PC-3 (cell line): ENCODE measurements at regions not wholly inside any gene's neighbourhood (a gene's known extent, or its start where the extent isn't known, plus 50 kb on each side); places are given as distances from the start of the nearest gene placed in this dataset.

Experiments
- ATAC-seq: fragments of 200-7000 bp; cut with Tn5 transposase; 2 replicates; pipeline ENCODE4 v1.9.1; 2020; ENCODE audit warnings: mild to moderate bottlenecking, moderate library complexity
- BruUV-seq: library from RNA; stranded (reverse); fragments of 400-500 nt; replicated peaks from 2 replicates; lab custom pipeline; 2021; lab: Mats Ljungman, UMichigan
- CTCF ChIA-PET: fragments of 300-600 bp; sonication (Branson Sonifier 250); formaldehyde crosslinking; loops from one replicate; lab custom pipeline; 2022; ENCODE audit warnings: antibody characterized with exemption; lab: Charles Lee
- POLR2A ChIA-PET: fragments of 300-600 bp; sonication (Branson Sonifier 250); formaldehyde crosslinking; loops from one replicate; lab custom pipeline; 2022; ENCODE audit warnings: antibody characterized with exemption; ENCODE audit not compliant: unreplicated experiment; lab: Charles Lee
- DNase-seq: peaks from one replicate; pipeline ENCODE4 v3.0.0-alpha.2; 2015
- H2AFZ ChIP-seq: fragments of 300-600 bp; sonication (generic); 2 replicates; pipeline ENCODE4 v1.6.0; 2016; ENCODE audit warnings: antibody characterized with exemption, low read length
- H3F3A ChIP-seq: fragments of 300-600 bp; sonication (generic); one replicate; pipeline ENCODE4 v1.6.0; 2017; ENCODE audit warnings: antibody characterized with exemption, low read length, control low read depth, mild to moderate bottlenecking; ENCODE audit not compliant: unreplicated experiment
- H3K27ac ChIP-seq: fragments of 300-600 bp; sonication (generic); 2 replicates; pipeline ENCODE4 v1.5.1; 2016; ENCODE audit warnings: mild to moderate bottlenecking, low read length
- H3K27me3 ChIP-seq: fragments of 300-600 bp; sonication (generic); 2 replicates; pipeline ENCODE4 v1.6.1; 2016; ENCODE audit warnings: low read length, mixed read lengths
- H3K36me3 ChIP-seq: fragments of 300-600 bp; sonication (generic); 2 replicates; pipeline ENCODE4 v1.6.1; 2016; ENCODE audit warnings: low read depth, mixed run types, low read length, mixed read lengths
- H3K4me1 ChIP-seq: fragments of 300-600 bp; sonication (generic); 2 replicates; pipeline ENCODE4 v1.5.1; 2016; ENCODE audit warnings: low read length; ENCODE audit not compliant: insufficient read depth
- H3K4me2 ChIP-seq: fragments of 300-600 bp; sonication (generic); 2 replicates; pipeline ENCODE4 v1.6.0; 2016; ENCODE audit warnings: low read length
- H3K4me3 ChIP-seq: fragments of 300-600 bp; sonication (generic); 2 replicates; pipeline ENCODE4 v1.5.1; 2016; ENCODE audit warnings: mild to moderate bottlenecking, low read length, mixed read lengths
- H3K79me2 ChIP-seq: fragments of 300-600 bp; sonication (generic); 2 replicates; pipeline ENCODE4 v1.6.1; 2017; ENCODE audit warnings: low read length, mixed read lengths
- H3K9ac ChIP-seq: fragments of 300-600 bp; sonication (generic); 2 replicates; pipeline ENCODE4 v1.6.0; 2016; ENCODE audit warnings: mild to moderate bottlenecking, low read length
- H3K9me2 ChIP-seq: fragments of 300-600 bp; sonication (generic); replicated peaks from 2 replicates; pipeline ENCODE4 v1.6.1; 2016; ENCODE audit warnings: mixed run types, low read length, mixed read lengths
- H3K9me3 ChIP-seq: fragments of 300-600 bp; sonication (generic); 2 replicates; pipeline ENCODE4 v1.6.1; 2016; ENCODE audit warnings: low read length, mixed read lengths
- H4K20me1 ChIP-seq: fragments of 300-600 bp; sonication (generic); 2 replicates; pipeline ENCODE4 v1.6.1; 2016; ENCODE audit warnings: low read length, mixed read lengths
- EZH2 ChIP-seq: fragments of 300-600 bp; sonication (generic); IDR thresholded peaks from one replicate; pipeline ENCODE4 v1.6.1; 2017; ENCODE audit warnings: antibody characterized with exemption, mild to moderate bottlenecking, low read length; ENCODE audit not compliant: unreplicated experiment
- EZH2phosphoT487 ChIP-seq: fragments of 300-600 bp; sonication (generic); IDR thresholded peaks from 2 replicates; pipeline ENCODE4 v1.6.1; 2018; ENCODE audit warnings: mild to moderate bottlenecking, antibody characterized with exemption, low read length, borderline replicate concordance
- intact Hi-C: fragments of 100-400 bp; cut with micrococcal nuclease; formaldehyde crosslinking; loops from 2 replicates; pipeline ENCODE4 v1.9.0; 2023
- TF ChIP-seq, protein P1 (sequence below): fragments of 300-600 bp; sonication (generic); conservative IDR thresholded peaks from 2 replicates; pipeline ENCODE4 v1.5.1; 2017; ENCODE audit warnings: antibody characterized with exemption, low read depth, mild to moderate bottlenecking, low read length

DNA sequence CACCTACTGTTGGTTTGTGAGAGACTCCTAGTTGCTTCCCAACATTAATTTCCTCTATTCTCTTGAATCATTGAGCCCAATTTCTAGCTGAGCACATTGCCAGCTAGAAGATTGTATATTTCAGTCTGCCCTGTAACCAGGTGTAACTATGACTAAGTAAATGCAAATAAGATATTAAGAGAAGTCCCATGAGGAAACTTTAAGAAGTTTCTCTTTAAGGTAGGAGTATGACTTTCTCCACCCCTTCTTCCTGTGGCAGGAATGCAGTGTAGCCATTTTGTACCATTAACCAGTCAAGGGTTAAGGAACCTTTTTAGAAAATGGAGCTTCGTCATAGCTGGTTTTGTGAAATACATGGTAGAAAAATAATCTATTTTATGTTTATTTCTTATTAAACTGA lies 534.2 kb upstream of the RGS18 start:
- no peak for DNase-seq
- POLR2A ChIA-PET, result no interaction called here
- BruUV-seq, result no TSS peak
- no peaks in the 10 kb centered on the region for H3K9me3 ChIP-seq
- no peaks in the 10 kb centered on the region for H3F3A ChIP-seq
- H3K9me2 ChIP-seq, result no peaks in the 10 kb centered on the region
- H3K27ac ChIP-seq, result no peak overlapping the region
- CTCF ChIA-PET, result no interaction called here
- no peak for ATAC-seq
- H4K20me1 ChIP-seq, result no peaks in the 10 kb centered on the region
- no peaks in the 10 kb centered on the region for H3K27me3 ChIP-seq
- no peaks in the 10 kb centered on the region for H3K79me2 ChIP-seq
- no peaks in the 10 kb centered on the region for H3K4me1 ChIP-seq
- intact Hi-C loops, result no loop called here
- no peak overlapping the region for H3K9ac ChIP-seq
- TF ChIP-seq EZH2, result no peak
- TF ChIP-seq, protein P1, sequence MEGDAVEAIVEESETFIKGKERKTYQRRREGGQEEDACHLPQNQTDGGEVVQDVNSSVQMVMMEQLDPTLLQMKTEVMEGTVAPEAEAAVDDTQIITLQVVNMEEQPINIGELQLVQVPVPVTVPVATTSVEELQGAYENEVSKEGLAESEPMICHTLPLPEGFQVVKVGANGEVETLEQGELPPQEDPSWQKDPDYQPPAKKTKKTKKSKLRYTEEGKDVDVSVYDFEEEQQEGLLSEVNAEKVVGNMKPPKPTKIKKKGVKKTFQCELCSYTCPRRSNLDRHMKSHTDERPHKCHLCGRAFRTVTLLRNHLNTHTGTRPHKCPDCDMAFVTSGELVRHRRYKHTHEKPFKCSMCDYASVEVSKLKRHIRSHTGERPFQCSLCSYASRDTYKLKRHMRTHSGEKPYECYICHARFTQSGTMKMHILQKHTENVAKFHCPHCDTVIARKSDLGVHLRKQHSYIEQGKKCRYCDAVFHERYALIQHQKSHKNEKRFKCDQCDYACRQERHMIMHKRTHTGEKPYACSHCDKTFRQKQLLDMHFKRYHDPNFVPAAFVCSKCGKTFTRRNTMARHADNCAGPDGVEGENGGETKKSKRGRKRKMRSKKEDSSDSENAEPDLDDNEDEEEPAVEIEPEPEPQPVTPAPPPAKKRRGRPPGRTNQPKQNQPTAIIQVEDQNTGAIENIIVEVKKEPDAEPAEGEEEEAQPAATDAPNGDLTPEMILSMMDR, result no peak
- TF ChIP-seq EZH2phosphoT487, result no peak
- H3K4me3 ChIP-seq, result no peak overlapping the region
- H2AFZ ChIP-seq, result no peak overlapping the region
- H3K36me3 ChIP-seq, result no peaks in the 10 kb centered on the region
- H3K4me2 ChIP-seq, result no peak overlapping the region

DNA sequence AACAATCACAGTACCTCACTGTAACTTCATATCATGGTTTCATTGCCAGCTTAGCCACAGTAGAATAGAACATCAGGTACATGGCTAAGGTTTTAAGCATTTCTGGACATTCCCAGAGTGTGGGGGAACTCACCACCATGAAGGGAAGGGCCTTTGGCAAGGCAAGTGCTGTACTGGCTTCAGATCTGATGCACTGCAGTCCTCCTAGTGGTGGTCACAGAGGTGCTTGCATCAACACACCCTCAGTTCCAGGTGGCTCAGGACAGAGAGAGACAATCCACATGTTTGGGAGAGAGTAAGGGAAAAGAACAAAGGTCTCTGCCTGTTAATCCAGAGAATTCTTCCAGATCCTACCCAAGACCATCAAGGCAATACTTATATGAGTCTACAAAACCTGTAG lies 528.4 kb upstream of the RGS18 start:
- H2AFZ ChIP-seq, result no peak overlapping the region
- H3K4me1 ChIP-seq, result peaks cover 9% of the 10 kb centered on the region
- no peak overlapping the region for H3K4me3 ChIP-seq
- H3K36me3 ChIP-seq, result no peaks in the 10 kb centered on the region
- H3K9me2 ChIP-seq, result no peaks in the 10 kb centered on the region
- H3K79me2 ChIP-seq, result no peaks in the 10 kb centered on the region
- DNase-seq (no peak), ATAC-seq (no peak)
- H3F3A ChIP-seq, result no peaks in the 10 kb centered on the region
- BruUV-seq, result no TSS peak
- CTCF ChIA-PET, result no interaction called here
- no peak overlapping the region for H3K9ac ChIP-seq
- POLR2A ChIA-PET, result no interaction called here
- no peaks in the 10 kb centered on the region for H3K27me3 ChIP-seq
- H3K9me3 ChIP-seq, result no peaks in the 10 kb centered on the region
- no peak overlapping the region for H3K4me2 ChIP-seq
- H4K20me1 ChIP-seq, result no peaks in the 10 kb centered on the region
- intact Hi-C loops, result no loop called here
- no peak overlapping the region for H3K27ac ChIP-seq
- TF ChIP-seq EZH2phosphoT487, result no peak
- no peak for TF ChIP-seq EZH2
- TF ChIP-seq, protein P1, result no peak

DNA sequence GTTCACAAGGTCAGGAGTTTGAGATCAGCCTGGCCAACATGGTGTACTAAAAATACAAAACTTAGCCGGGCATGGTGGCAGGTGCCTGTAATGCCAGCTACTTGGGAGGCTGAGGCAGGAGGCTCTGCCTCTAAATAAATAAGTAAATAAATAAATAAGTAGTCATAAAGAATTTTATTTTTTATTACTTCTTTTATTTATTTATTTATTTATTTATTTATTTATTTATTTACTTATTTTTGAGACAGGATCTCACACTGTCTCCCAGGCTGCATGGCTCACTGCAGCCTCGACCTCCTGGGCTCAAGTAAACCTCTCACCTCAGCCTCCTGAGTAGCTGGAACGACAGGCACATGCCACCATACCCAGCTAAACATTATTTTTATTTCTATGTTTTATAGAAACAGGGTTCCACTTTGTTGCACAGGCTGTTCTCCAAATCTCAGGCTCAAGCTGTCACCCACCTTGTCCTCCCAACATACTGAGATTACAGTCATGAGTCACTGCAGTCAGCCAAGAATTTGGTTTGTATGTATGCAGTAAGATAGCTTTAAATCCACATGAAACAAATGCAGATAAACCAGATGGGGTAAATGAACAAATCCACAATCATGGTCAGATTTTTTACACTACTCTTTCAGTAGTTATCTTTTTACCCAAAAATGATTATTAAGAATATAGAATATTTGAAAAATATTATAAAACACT lies 523.3 kb upstream of the RGS18 start:
- TF ChIP-seq EZH2 (no peak), EZH2phosphoT487 (no peak)
- TF ChIP-seq, protein P1, result no peak
- Histone ChIP-seq H3K4me3 (no peak overlapping the region), H3K9me3 (no peaks in the 10 kb centered on the region), H3K9ac (no peak overlapping the region), H3K27me3 (no peaks in the 10 kb centered on the region), H3K4me1 (peaks cover 9% of the 10 kb centered on the region), H3K9me2 (no peaks in the 10 kb centered on the region), H3K27ac (no peak overlapping the region), H3K36me3 (no peaks in the 10 kb centered on the region), H3K4me2 (no peak overlapping the region), H4K20me1 (no peaks in the 10 kb centered on the region), H2AFZ (no peak overlapping the region), H3K79me2 (no peaks in the 10 kb centered on the region), H3F3A (no peaks in the 10 kb centered on the region)
- CTCF ChIA-PET, result no interaction called here
- intact Hi-C loops, result no loop called here
- no peak for ATAC-seq
- POLR2A ChIA-PET, result no interaction called here
- DNase-seq, result no peak
- no TSS peak for BruUV-seq
